ENCODE measurements at regions not wholly inside any gene's neighbourhood (a gene's known extent, or its start where the extent isn't known, plus 50 kb on each side); places are given as distances from the start of the nearest gene placed in this dataset.

- TF ChIP-seq TCF7L2 (IDR thresholded peaks at IDR 0.05; ENCODE audit: borderline replicate concordance, extremely low read depth, insufficient read depth, insufficient read length) (no peak), MAX (IDR thresholded peaks at IDR 0.05) (no peak), SIN3A (IDR thresholded peaks at IDR 0.05; ENCODE audit: low read depth) (no peak), ZBTB33 (IDR thresholded peaks at IDR 0.05; ENCODE audit: extremely low read depth, insufficient replicate concordance, low read length) (no peak), EZH2 (IDR thresholded peaks at IDR 0.05) (no peak)
- ATAC-seq (no peak), DNase-seq (ENCODE audit: low read depth, low spot score) (no peak)
- no peaks in the 10 kb centered on the region for H3K36me3 ChIP-seq (ENCODE audit: control insufficient read depth in 1 of 2, insufficient read depth in 2 of 2, low read length in 2 of 2)
- intact Hi-C loops (cut with micrococcal nuclease): loop anchor here (1.0 to 10.0 kb wide), 2 partner anchors 270 to 629 kb away; no protein-coding TSS in a partner anchor
- no peak overlapping the region for H3K27ac ChIP-seq (ENCODE audit: low read depth, low read length)
- no peak overlapping the region for H3K4me3 ChIP-seq (replicated peaks in 1 of 2; ENCODE audit: low read depth in 1 of 2, low read length in 2 of 2)
- POLR2A ChIA-PET: interaction anchor here (3.0 kb wide), 1 partner anchor 11 kb away, joined by 13 read pairs; no protein-coding TSS in a partner anchor
- no TSS peak for BruUV-seq (replicated peaks)
- no peaks in the 10 kb centered on the region for H3K4me1 ChIP-seq (ENCODE audit: control insufficient read depth in 1 of 2, insufficient read depth in 2 of 2, low read length in 2 of 2)
- RAD21 ChIA-PET (ENCODE audit: low non-redundant PET in 1 of 2, low total read pairs in 2 of 2, uncharacterized antibody in 2 of 2, unreplicated experiment in 2 of 2): interaction anchor here (0.6 to 0.7 kb wide), 2 partner anchors 357 to 794 kb away, joined by 5 to 8 read pairs; no protein-coding TSS in a partner anchor
- no peak overlapping the region for H3K9ac ChIP-seq (ENCODE audit: low read length)
- H3K27me3 ChIP-seq (ENCODE audit: insufficient read depth, low read length): no peaks in the 10 kb centered on the region
- no peak overlapping the region for H3K4me2 ChIP-seq (ENCODE audit: low read length)
- no peaks in the 10 kb centered on the region for H3K79me2 ChIP-seq (ENCODE audit: insufficient read depth, low read length)
- no peaks in the 10 kb centered on the region for H3K9me2 ChIP-seq (ENCODE audit: insufficient read depth)
- no peaks in the 10 kb centered on the region for H4K20me1 ChIP-seq (ENCODE audit: insufficient read depth)
- no peak overlapping the region for H2AFZ ChIP-seq (ENCODE audit: low read depth, low read length, poor library complexity, severe bottlenecking)
- CTCF ChIA-PET: interaction anchor here (0.7 to 3.6 kb wide), 7 partner anchors 9 to 786 kb away, joined by 3 to 21 read pairs (median 11); no protein-coding TSS in a partner anchor
- H3K9me3 ChIP-seq (ENCODE audit: control insufficient read depth in 1 of 2, insufficient read depth in 1 of 2, low read depth in 1 of 2, low read length in 2 of 2): no peaks in the 10 kb centered on the region
Observed at GRCh38 chr2:121085801-121086200, 199.2 kb downstream of the TFCP2L1 start.

GRCh38 chr2:121086450-121086849 is 198.6 kb downstream of the TFCP2L1 start:
- TF ChIP-seq FOSL1 (IDR thresholded peaks at IDR 0.05; ENCODE audit: low read depth): no peak
- TF ChIP-seq CEBPB (IDR thresholded peaks at IDR 0.05; ENCODE audit: low read depth): no peak
- TF ChIP-seq CTCF (IDR thresholded peaks at IDR 0.05 in 2 of 3, conservative IDR thresholded peaks at IDR 0.05 in 1 of 3; ENCODE audit: borderline replicate concordance in 1 of 3, insufficient read depth in 1 of 3, low read depth in 2 of 3, low read length in 2 of 3): no peak
- TF ChIP-seq YY1 (IDR thresholded peaks at IDR 0.05; ENCODE audit: extremely low read depth, insufficient replicate concordance, low read depth, low read length): no peak
- TF ChIP-seq POLR2AphosphoS5 (IDR thresholded peaks at IDR 0.05; ENCODE audit: low read depth, low read length): no peak
- TF ChIP-seq SIN3A (IDR thresholded peaks at IDR 0.05; ENCODE audit: low read depth): no peak
- no peak for TF ChIP-seq ATF3 (IDR thresholded peaks at IDR 0.05)
- no peak for TF ChIP-seq ZBTB33 (IDR thresholded peaks at IDR 0.05; ENCODE audit: extremely low read depth, insufficient replicate concordance, low read length)
- TF ChIP-seq ZFX (IDR thresholded peaks at IDR 0.05): no peak
- BruUV-seq (replicated peaks): no TSS peak
- DNase-seq (ENCODE audit: low read depth, low spot score): no peak
- no peak for ATAC-seq
- no peaks in the 10 kb centered on the region for H3K9me2 ChIP-seq (ENCODE audit: insufficient read depth)
- no peak overlapping the region for H3K4me3 ChIP-seq (replicated peaks in 1 of 2; ENCODE audit: low read depth in 1 of 2, low read length in 2 of 2)
- ChIA-PET POLR2A (interaction anchor here (3.0 kb wide), 1 partner anchor 11 kb away, joined by 13 read pairs; no protein-coding TSS in a partner anchor), RAD21 (ENCODE audit: low non-redundant PET in 1 of 2, low total read pairs in 2 of 2, uncharacterized antibody in 2 of 2, unreplicated experiment in 2 of 2) (no interaction called here), CTCF (interaction anchor here (0.8 to 3.4 kb wide), 5 partner anchors 8 to 270 kb away, joined by 3 to 16 read pairs (median 11); no protein-coding TSS in a partner anchor)
- no peaks in the 10 kb centered on the region for H3K27me3 ChIP-seq (ENCODE audit: insufficient read depth, low read length)
- H3K36me3 ChIP-seq (ENCODE audit: control insufficient read depth in 1 of 2, insufficient read depth in 2 of 2, low read length in 2 of 2): no peaks in the 10 kb centered on the region
- H3K79me2 ChIP-seq (ENCODE audit: insufficient read depth, low read length): no peaks in the 10 kb centered on the region
- no peaks in the 10 kb centered on the region for H4K20me1 ChIP-seq (ENCODE audit: insufficient read depth)
- H3K9ac ChIP-seq (ENCODE audit: low read length): no peak overlapping the region
- no peak overlapping the region for H2AFZ ChIP-seq (ENCODE audit: low read depth, low read length, poor library complexity, severe bottlenecking)
- no peaks in the 10 kb centered on the region for H3K4me1 ChIP-seq (ENCODE audit: control insufficient read depth in 1 of 2, insufficient read depth in 2 of 2, low read length in 2 of 2)
- H3K27ac ChIP-seq (ENCODE audit: low read depth, low read length): no peak overlapping the region
- intact Hi-C loops (cut with micrococcal nuclease): loop anchor here (10.0 kb wide), 1 partner anchor 628 kb away; no protein-coding TSS in a partner anchor
- H3K4me2 ChIP-seq (ENCODE audit: low read length): no peak overlapping the region
- H3K9me3 ChIP-seq (ENCODE audit: control insufficient read depth in 1 of 2, insufficient read depth in 1 of 2, low read depth in 1 of 2, low read length in 2 of 2): no peaks in the 10 kb centered on the region
